Activated CD4-positive, CD25-positive, alpha-beta regulatory T cell treated with anti-CD3 and anti-CD28 coated beads, Interleukin-2, amount 50 U/mL, for 16 hours (primary cell): ENCODE measurements at regions not wholly inside any gene's neighbourhood (a gene's known extent, or its start where the extent isn't known, plus 50 kb on each side); places are given as distances from the start of the nearest gene placed in this dataset.
A peak's percentile ranks its signal among the peaks of the same experiment; 100 is the strongest.
"Not testable (repeated sequence)": the region's sequence is repeated elsewhere in the genome, so short reads cannot be mapped to it uniquely, and the experiment has no call there.

Experiments
- DNase-seq: peaks from one replicate; pipeline ENCODE4 v3.0.0-alpha.2; 2020; ENCODE audit warnings: low read depth, low spot score

DNA sequence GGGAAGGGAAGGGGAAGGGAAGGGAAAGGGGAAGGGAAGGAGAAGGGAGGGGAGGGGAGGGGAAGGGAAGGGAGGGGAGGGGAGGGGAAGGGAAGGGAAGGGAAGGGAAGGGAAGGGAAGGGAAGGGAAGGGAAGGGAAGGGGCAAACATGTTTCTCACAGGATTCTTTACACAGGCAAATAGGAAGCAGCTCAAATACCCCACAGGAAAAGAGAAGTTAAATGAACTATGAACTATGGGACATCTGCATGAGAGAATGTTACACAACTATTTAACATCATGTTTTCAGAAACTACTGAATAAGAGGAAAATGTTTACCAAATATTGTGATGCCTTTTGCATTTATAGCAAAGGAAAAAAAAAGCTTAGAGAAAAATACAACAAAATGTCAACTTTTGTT, 125.4 kb upstream of the SLC30A5 start:
- DNase-seq, result no peak

DNA sequence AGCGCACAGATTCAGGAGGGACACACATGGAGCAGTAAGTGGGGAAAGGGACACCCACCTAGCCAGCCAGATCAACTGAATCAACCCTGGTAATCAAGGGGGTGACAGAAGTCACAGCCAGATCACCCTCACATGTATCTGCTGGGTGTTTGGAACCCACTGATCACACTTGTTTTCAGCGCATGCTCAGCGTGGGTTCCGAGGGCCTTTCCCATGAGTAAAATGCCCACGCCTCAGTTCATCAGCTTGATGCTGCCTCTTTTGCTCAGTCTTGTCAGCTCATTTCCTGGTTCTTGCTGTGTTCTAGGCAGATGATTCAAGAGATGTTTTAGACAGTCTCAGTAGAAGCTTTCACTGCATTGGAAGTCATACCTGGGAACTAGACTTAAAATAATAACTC, 123.2 kb upstream of the SLC30A5 start:
- DNase-seq, result no peak

- no peak for DNase-seq
Measured at GRCh38 chr5:68973696-68974095, 120.1 kb upstream of the SLC30A5 start.

DNA sequence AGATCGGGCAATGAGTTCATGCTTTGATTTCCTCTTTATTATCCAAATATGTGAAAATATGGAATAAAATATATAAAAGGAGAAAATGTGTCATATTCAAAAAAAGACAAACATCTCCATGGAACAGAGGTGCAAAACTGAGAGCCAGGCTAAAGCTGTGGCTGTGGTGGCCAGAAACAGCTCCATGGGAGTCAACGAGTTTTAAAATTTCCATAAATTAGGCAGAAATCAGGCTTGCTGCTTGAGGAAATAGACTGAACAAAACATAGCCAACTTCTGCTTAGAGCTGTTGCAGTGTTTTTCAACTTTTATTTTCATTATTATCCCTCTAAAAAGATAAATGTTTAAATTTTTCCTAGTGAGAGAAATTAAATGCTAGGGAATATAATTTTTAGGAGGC, 110.8 kb upstream of the SLC30A5 start:
- DNase-seq, result no peak

DNA sequence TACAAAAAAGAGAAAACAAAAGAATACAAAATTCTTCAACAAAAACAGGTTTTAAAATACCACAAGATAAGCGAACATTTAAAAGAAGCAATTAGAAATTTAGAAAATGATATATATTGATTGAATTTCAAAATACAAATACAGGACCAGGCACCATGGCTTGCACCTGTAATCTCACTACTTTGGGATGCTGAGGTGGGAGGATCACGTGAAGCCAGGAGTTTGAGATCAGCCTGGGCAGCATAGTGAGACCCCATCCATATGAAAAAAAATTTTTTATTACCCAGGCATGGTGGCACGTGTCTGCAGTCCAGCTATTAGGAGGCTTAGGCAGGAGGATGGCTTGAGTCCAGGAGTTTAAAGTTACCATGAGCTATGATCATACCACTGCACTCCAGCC, 109.9 kb upstream of the SLC30A5 start:
- DNase-seq, result no peak

GRCh38 chr5:68991279-68992084, 102.3 kb upstream of the SLC30A5 start:
- no peak for DNase-seq

GRCh38 chr5:68994645-68995044, 99.2 kb upstream of the SLC30A5 start:
- DNase-seq, result no peak

GRCh38 chr5:68995845-68996545, 97.8 kb upstream of the SLC30A5 start:
- no peak for DNase-seq

GRCh38 chr5:68999181-68999580, 94.6 kb upstream of the SLC30A5 start:
- DNase-seq, result no peak

GRCh38 chr5:69000216-69000919, 93.4 kb upstream of the SLC30A5 start:
- no peak for DNase-seq

DNA sequence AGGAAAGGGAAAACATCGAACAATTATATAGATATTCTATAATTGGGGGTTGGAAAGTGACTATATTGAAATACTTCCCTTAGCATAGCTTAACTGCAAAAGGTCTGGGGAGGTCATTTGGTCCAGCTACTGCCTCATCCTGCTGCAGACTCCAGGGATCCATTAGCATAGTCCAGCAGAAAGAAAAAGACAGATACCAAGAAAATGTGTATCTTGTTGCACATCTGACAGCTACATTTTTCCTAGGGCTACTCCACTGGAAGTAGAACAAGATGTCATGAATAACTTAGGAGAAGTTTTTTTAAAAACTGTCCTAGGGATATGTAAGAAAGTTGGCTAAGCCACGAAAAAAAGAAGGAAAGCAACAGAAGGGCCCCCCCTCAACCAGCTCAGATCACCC, 92.9 kb upstream of the SLC30A5 start:
- no peak for DNase-seq

DNA sequence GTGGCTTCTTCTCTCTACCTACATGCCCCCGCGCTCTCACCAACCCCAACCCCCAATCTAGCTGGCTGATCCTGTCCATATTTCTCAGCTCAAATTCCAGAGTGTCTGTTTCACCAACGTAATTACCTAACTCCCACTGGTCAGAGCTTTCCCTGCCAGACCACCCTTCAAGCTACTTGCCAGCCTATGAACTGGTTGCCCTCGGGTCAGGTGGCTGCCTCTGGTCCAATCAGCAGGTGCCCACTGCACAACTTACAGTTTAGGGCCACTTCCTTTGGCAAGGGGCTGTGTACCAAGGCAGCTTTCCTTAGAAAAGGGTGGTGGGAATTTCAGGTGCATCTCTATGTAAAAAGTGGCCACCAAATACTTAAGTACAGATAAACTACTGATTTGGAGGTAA, 92.2 kb upstream of the SLC30A5 start:
- no peak for DNase-seq

DNA sequence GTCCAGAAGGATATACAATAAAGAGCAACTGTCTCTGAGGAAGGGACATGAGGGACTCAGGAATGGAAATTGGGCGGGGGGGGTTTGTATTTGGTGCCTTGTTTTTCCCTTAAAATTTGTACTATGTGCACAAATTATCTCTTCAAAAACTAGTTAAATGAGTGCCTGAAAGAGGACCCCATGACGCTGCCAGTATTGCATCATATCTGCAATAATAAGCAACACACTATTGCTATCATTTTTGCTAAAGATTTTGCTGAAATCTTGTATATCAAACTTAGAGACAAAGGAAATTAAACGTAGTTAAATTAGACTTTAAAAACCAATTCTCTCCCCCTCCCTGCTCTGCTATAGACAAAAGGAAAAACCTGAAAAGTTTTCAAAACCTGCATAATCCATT, 89.7 kb upstream of the SLC30A5 start:
- no peak for DNase-seq

DNA sequence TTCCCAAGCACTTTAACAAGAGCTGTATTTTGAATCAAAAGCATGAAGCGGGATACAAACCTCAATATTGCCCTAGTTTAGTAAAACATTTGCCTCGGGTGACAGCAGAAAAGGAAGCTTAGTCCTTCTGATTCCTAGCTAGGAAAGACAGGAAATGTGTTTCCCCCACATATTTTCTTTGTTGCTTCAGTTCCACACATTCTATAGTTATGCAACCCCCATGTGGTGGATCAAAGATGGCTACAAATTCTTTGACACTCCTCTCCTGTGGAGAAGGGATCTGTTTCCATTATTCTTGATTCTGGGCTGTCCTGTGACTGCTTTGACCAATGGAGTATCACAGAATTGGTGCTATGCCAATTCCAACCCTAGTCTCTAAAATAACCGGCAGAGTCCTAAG, 89.1 kb upstream of the SLC30A5 start:
- no peak for DNase-seq

GRCh38 chr5:69006030-69006429, 87.8 kb upstream of the SLC30A5 start:
- DNase-seq, result no peak

GRCh38 chr5:69007163-69007562, 86.7 kb upstream of the SLC30A5 start:
- no peak for DNase-seq

DNA sequence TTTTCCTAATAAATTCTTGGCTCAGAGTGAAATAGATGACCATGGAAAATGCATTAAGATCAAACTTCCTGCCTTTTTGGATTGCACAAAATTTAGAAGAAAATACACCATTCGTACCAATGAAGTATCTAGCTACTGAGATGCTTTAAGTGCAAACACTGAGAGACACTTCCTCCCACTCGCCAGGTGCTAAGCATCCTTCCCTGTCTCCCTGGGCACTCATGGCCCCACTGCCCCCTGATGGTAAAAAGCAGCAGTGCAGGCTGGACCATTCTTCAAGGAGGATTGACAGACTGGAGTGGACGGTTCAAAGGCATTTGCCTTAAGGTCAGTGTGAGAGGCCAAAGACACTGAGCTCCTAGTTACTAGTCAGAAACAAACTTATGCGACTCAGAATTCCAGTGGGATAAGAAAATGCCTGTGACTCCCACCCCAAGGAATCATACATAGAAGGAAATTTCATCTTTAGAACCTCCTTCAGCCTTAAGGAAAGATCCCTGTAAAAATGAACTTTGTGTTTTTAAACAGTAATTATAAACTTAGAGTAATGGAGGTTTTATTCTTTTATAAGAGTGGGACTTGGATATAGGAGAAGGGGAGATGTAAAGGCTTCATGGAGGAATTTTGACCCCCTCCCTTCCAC, 86.0 kb upstream of the SLC30A5 start:
- DNase-seq, result peak; percentile 36

DNA sequence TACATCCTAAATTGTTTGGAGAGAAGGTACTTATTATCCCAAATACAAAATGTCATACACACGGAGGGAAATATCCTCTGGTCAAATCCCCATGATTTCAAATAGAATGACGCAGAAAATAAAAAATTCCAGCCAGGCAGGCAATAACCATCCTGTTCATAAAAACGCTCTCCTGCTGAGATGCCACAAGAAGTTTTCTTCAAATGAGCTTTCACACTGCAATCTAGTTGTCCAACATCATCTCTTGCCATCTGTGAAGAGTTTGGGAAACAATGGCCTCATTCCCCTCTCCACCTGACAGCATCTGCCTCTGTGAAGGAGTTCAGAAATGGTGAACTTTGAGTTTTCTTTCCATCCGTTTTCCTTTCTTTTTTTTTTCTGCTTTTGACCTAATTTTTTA, 83.3 kb upstream of the SLC30A5 start:
- DNase-seq, result no peak

DNA sequence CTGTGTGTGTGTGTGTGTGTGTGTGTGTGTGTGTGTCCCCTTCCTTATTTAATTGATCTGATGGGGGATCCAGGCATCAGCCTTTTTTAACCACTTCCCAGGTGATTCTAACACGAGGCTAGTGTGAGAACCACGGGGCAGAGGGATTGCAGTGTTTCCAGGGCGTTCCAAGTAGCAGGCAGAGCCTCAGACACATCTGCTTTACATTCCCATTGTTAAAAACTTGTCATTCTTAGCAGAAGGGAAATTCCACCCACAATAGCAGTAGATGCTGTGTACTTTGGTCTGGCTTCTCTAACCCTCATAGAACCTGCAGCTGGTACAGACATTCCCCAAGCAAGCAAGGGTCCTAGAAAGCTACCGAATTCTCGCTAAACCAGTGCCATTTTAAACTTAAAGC, 81.9 kb upstream of the SLC30A5 start:
- no peak for DNase-seq

- DNase-seq, result no peak
Measured at GRCh38 chr5:69013481-69013880, 80.3 kb upstream of the SLC30A5 start.

GRCh38 chr5:69014007-69014406, 79.8 kb upstream of the SLC30A5 start:
- DNase-seq, result not testable (repeated sequence)

- no peak for DNase-seq
Measured at GRCh38 chr5:69019668-69020375, 74.0 kb upstream of the SLC30A5 start.
